ENCODE measurements at regions not wholly inside any gene's neighbourhood (a gene's known extent, or its start where the extent isn't known, plus 50 kb on each side); places are given as distances from the start of the nearest gene placed in this dataset.

DNA sequence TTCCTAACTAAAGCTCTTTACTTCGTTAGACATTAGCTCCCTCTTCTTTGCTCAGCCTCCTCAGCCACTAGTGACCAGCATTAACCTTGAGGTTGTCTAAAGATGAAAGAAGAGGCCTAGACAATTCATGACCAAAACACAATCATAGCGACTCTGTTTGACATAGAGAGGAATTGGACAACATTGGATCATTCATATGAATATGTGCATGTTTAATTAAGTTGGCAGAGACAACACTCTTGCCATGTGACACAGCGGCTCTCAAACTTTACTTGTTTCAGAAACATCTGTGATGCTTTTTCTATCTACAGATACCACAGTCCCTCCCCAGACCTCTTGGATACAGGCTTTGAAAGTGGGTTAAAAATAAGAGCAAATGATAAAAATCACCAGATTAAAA is 81.7 kb downstream of the LINC00237 start:
- no peak for TF ChIP-seq TAF1 (IDR thresholded peaks at IDR 0.05; ENCODE audit: borderline replicate concordance, insufficient read depth, low read length)
- no peak for TF ChIP-seq FOXP2 (optimal IDR thresholded peaks at IDR 0.05; ENCODE audit: borderline replicate concordance, extremely low read depth, extremely low read length, insufficient read depth)
- no peak for TF ChIP-seq POLR2AphosphoS5 (IDR thresholded peaks at IDR 0.05; ENCODE audit: low read depth, low read length)
